ENCODE measurements at regions not wholly inside any gene's neighbourhood (a gene's known extent, or its start where the extent isn't known, plus 50 kb on each side); places are given as distances from the start of the nearest gene placed in this dataset.

- Histone ChIP-seq H3K27me3 (ENCODE audit: insufficient read depth, low read length, poor library complexity, severe bottlenecking) (no peaks in the 10 kb centered on the region), H3K27ac (ENCODE audit: low read depth, low read length) (no peak overlapping the region), H3K9me3 (ENCODE audit: low read length) (no peaks in the 10 kb centered on the region), H3K36me3 (ENCODE audit: insufficient read depth, low read length) (no peaks in the 10 kb centered on the region), H3K4me1 (ENCODE audit: insufficient read depth, low read length) (no peaks in the 10 kb centered on the region), H3K4me3 (ENCODE audit: low read length) (no peak overlapping the region)
- DNase-seq: no peak
- Mint-ChIP-seq H3K36me3 (no peaks in the 10 kb centered on the region), H3K27ac (no peak overlapping the region), H3K4me1 (no peaks in the 10 kb centered on the region), H3K9me3 (peaks cover 0 to 7% (median 1%) of the 10 kb centered on the region in 5 donors), H3K27me3 (no peaks in the 10 kb centered on the region), H3K4me3 (no peak overlapping the region)
- ChIA-PET POLR2A (no interaction called here), CTCF (no interaction called here)
These were observed 298.7 kb downstream of the RFC3 start for GRCh38 chr13:34116651-34117050.

DNA sequence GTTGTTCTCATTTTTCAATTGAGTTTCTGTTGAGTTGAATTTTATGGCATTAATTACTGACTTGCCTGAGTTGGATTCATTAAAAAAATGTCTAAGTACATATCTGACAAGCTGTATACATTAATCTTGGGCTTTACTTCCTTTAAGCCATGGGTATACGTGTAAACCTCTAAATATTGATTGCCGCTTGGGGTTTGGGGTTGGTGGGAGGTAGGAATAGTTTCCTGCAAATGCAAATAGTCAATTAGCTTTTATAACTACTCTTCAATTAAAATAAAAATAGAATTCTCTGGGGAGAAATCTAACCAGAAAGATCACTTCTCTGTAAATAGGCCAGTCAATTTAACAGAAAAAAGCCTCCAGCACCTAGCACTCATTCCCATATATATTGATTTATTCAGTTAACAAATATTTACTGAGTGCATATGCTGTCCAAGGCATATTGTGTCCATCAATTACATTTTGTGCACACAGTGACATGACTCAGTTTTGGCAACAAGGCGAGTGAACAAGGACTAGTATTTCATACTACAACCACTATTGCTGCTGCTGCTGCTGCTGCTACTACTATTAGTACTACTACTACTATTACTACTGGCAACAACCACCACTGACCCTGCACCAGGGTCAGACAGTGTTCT lies 306.8 kb downstream of the RFC3 start:
- no peaks in the 10 kb centered on the region for H3K36me3 Mint-ChIP-seq
- H3K27me3 Mint-ChIP-seq: no peaks in the 10 kb centered on the region
- ChIA-PET CTCF (no interaction called here), POLR2A (no interaction called here)
- H3K27ac Mint-ChIP-seq: no peak overlapping the region
- no peak for DNase-seq
- H3K4me1 Mint-ChIP-seq: no peaks in the 10 kb centered on the region
- H3K9me3 Mint-ChIP-seq: peaks cover 0 to 7% (median 0%) of the 10 kb centered on the region in 5 donors
- no peaks in the 10 kb centered on the region for H3K4me1 ChIP-seq (ENCODE audit: insufficient read depth, low read length)
- no peak overlapping the region for H3K4me3 Mint-ChIP-seq
- no peaks in the 10 kb centered on the region for H3K27me3 ChIP-seq (ENCODE audit: insufficient read depth, low read length, poor library complexity, severe bottlenecking)
- H3K4me3 ChIP-seq (ENCODE audit: low read length): no peak overlapping the region
- H3K9me3 ChIP-seq (ENCODE audit: low read length): no peaks in the 10 kb centered on the region
- H3K36me3 ChIP-seq (ENCODE audit: insufficient read depth, low read length): no peaks in the 10 kb centered on the region
- H3K27ac ChIP-seq (ENCODE audit: low read depth, low read length): no peak overlapping the region

GRCh38 chr13:34127523-34127922 lies 309.6 kb downstream of the RFC3 start:
- H3K9me3 Mint-ChIP-seq: peaks cover 0 to 4% (median 0%) of the 10 kb centered on the region in 5 donors

DNA sequence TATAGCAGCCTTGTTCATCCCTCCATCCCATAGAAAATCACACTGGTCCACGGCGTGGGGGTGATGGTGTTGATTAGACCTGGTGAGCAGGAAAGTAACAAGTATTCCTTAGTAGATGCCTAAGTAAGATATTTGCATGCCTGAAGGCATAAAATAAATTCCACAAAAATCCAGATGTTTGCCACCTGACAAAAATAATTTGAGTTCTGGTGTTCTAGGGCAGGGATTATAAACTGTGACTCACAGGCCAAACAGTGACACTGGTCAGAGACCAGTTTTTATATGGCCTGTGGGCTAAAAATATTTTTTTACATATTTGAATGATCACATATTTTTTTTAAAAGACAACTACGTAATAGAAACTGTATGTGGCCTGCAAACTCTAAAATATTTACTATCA lies 310.7 kb downstream of the RFC3 start:
- no peaks in the 10 kb centered on the region for H3K36me3 Mint-ChIP-seq
- ChIA-PET CTCF (no interaction called here), POLR2A (no interaction called here)
- H3K4me1 Mint-ChIP-seq: no peaks in the 10 kb centered on the region
- DNase-seq: no peak
- H3K27me3 Mint-ChIP-seq: no peaks in the 10 kb centered on the region
- Histone ChIP-seq H3K36me3 (ENCODE audit: insufficient read depth, low read length) (no peaks in the 10 kb centered on the region), H3K9me3 (ENCODE audit: low read length) (no peaks in the 10 kb centered on the region), H3K27me3 (ENCODE audit: insufficient read depth, low read length, poor library complexity, severe bottlenecking) (no peaks in the 10 kb centered on the region), H3K4me1 (ENCODE audit: insufficient read depth, low read length) (no peaks in the 10 kb centered on the region), H3K4me3 (ENCODE audit: low read length) (no peak overlapping the region), H3K27ac (ENCODE audit: low read depth, low read length) (no peak overlapping the region)
- H3K4me3 Mint-ChIP-seq: no peak overlapping the region
- no peak overlapping the region for H3K27ac Mint-ChIP-seq
- peaks cover 0 to 4% (median 0%) of the 10 kb centered on the region in 5 donors for H3K9me3 Mint-ChIP-seq

More at GRCh38 chr13:34127523-34127922, 309.6 kb downstream of the RFC3 start:
- H3K9me3 ChIP-seq (ENCODE audit: low read length): no peaks in the 10 kb centered on the region
- no peak for DNase-seq
- no peak overlapping the region for H3K4me3 Mint-ChIP-seq
- CTCF ChIA-PET: no interaction called here
- no peaks in the 10 kb centered on the region for H3K36me3 ChIP-seq (ENCODE audit: insufficient read depth, low read length)
- H3K27ac Mint-ChIP-seq: no peak overlapping the region
- no peaks in the 10 kb centered on the region for H3K4me1 ChIP-seq (ENCODE audit: insufficient read depth, low read length)
- H3K36me3 Mint-ChIP-seq: no peaks in the 10 kb centered on the region
- H3K4me3 ChIP-seq (ENCODE audit: low read length): no peak overlapping the region
- no peaks in the 10 kb centered on the region for H3K27me3 Mint-ChIP-seq
- POLR2A ChIA-PET: no interaction called here
- no peaks in the 10 kb centered on the region for H3K4me1 Mint-ChIP-seq
- no peaks in the 10 kb centered on the region for H3K27me3 ChIP-seq (ENCODE audit: insufficient read depth, low read length, poor library complexity, severe bottlenecking)
- no peak overlapping the region for H3K27ac ChIP-seq (ENCODE audit: low read depth, low read length)

GRCh38 chr13:34129436-34129835 lies 311.5 kb downstream of the RFC3 start:
- Histone ChIP-seq H3K36me3 (ENCODE audit: insufficient read depth, low read length) (no peaks in the 10 kb centered on the region), H3K4me1 (ENCODE audit: insufficient read depth, low read length) (no peaks in the 10 kb centered on the region), H3K4me3 (ENCODE audit: low read length) (no peak overlapping the region), H3K9me3 (ENCODE audit: low read length) (no peaks in the 10 kb centered on the region), H3K27ac (ENCODE audit: low read depth, low read length) (no peak overlapping the region), H3K27me3 (ENCODE audit: insufficient read depth, low read length, poor library complexity, severe bottlenecking) (no peaks in the 10 kb centered on the region)
- POLR2A ChIA-PET: no interaction called here
- H3K27ac Mint-ChIP-seq: no peak overlapping the region
- no peaks in the 10 kb centered on the region for H3K4me1 Mint-ChIP-seq
- H3K9me3 Mint-ChIP-seq: peaks cover 0 to 4% (median 0%) of the 10 kb centered on the region in 5 donors
- H3K36me3 Mint-ChIP-seq: no peaks in the 10 kb centered on the region
- no peak overlapping the region for H3K4me3 Mint-ChIP-seq
- DNase-seq: no peak
- no peaks in the 10 kb centered on the region for H3K27me3 Mint-ChIP-seq
- CTCF ChIA-PET: no interaction called here

GRCh38 chr13:34137200-34137599 lies 319.3 kb downstream of the RFC3 start:
- no peak for DNase-seq
- no peak overlapping the region for H3K4me3 ChIP-seq (ENCODE audit: low read length)
- no peak overlapping the region for H3K27ac ChIP-seq (ENCODE audit: low read depth, low read length)
- no peaks in the 10 kb centered on the region for H3K27me3 ChIP-seq (ENCODE audit: insufficient read depth, low read length, poor library complexity, severe bottlenecking)
- no peaks in the 10 kb centered on the region for H3K4me1 ChIP-seq (ENCODE audit: insufficient read depth, low read length)
- Mint-ChIP-seq H3K4me3 (no peak overlapping the region), H3K27ac (no peak overlapping the region), H3K9me3 (peaks cover 0 to 7% (median 3%) of the 10 kb centered on the region in 5 donors), H3K27me3 (no peaks in the 10 kb centered on the region), H3K4me1 (no peaks in the 10 kb centered on the region), H3K36me3 (no peaks in the 10 kb centered on the region)
- ChIA-PET CTCF (no interaction called here), POLR2A (no interaction called here)
- H3K36me3 ChIP-seq (ENCODE audit: insufficient read depth, low read length): no peaks in the 10 kb centered on the region
- H3K9me3 ChIP-seq (ENCODE audit: low read length): no peaks in the 10 kb centered on the region

DNA sequence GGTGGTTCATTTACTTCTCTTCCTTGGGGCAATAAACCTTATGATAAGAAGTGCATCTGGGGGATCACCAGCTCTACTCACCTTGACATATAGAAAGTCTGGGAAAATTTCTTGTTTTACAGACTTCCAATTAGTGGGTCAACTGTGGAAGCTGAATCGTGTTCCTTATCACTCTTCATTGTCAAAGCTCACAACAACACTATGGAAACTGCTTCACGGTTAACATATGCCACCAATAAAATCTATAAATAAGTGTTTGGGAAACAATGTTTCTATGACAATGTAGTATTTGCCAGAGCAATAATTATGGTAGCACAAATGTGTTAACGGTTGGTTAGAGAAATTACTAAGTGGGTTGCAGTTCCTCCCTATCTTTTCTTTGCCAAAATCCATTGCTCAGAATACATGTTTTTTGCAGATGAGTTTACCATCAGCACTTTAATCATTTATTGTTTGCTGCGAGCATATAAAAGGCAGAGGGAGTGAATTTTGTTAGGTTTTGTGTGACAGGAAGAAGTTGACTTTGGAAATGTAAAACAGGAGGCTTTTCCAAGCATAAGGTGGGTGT lies 321.8 kb downstream of the RFC3 start:
- DNase-seq: no peak
- Mint-ChIP-seq H3K27me3 (no peaks in the 10 kb centered on the region), H3K4me3 (no peak overlapping the region), H3K4me1 (no peaks in the 10 kb centered on the region), H3K9me3 (peaks cover 0 to 7% (median 3%) of the 10 kb centered on the region in 5 donors), H3K36me3 (no peaks in the 10 kb centered on the region), H3K27ac (no peak overlapping the region)
- no peak overlapping the region for H3K27ac ChIP-seq (ENCODE audit: low read depth, low read length)
- H3K27me3 ChIP-seq (ENCODE audit: insufficient read depth, low read length, poor library complexity, severe bottlenecking): no peaks in the 10 kb centered on the region
- H3K4me3 ChIP-seq (ENCODE audit: low read length): no peak overlapping the region
- H3K4me1 ChIP-seq (ENCODE audit: insufficient read depth, low read length): no peaks in the 10 kb centered on the region
- POLR2A ChIA-PET: no interaction called here
- CTCF ChIA-PET: no interaction called here
- no peaks in the 10 kb centered on the region for H3K9me3 ChIP-seq (ENCODE audit: low read length)
- H3K36me3 ChIP-seq (ENCODE audit: insufficient read depth, low read length): no peaks in the 10 kb centered on the region

- Mint-ChIP-seq H3K4me3 (no peak overlapping the region), H3K36me3 (no peaks in the 10 kb centered on the region), H3K9me3 (peaks cover 0 to 5% (median 2%) of the 10 kb centered on the region in 5 donors), H3K27ac (no peak overlapping the region), H3K27me3 (no peaks in the 10 kb centered on the region), H3K4me1 (no peaks in the 10 kb centered on the region)
- H3K27ac ChIP-seq (ENCODE audit: low read depth, low read length): no peak overlapping the region
- ChIA-PET POLR2A (no interaction called here), CTCF (no interaction called here)
- no peak overlapping the region for H3K4me3 ChIP-seq (ENCODE audit: low read length)
- H3K36me3 ChIP-seq (ENCODE audit: insufficient read depth, low read length): no peaks in the 10 kb centered on the region
- H3K4me1 ChIP-seq (ENCODE audit: insufficient read depth, low read length): no peaks in the 10 kb centered on the region
- H3K9me3 ChIP-seq (ENCODE audit: low read length): no peaks in the 10 kb centered on the region
- no peaks in the 10 kb centered on the region for H3K27me3 ChIP-seq (ENCODE audit: insufficient read depth, low read length, poor library complexity, severe bottlenecking)
- DNase-seq: no peak
These were observed 325.7 kb downstream of the RFC3 start for GRCh38 chr13:34143637-34144036.

All from CD8-positive, alpha-beta memory T cell (primary cell).